HUES64 (cell line): ENCODE measurements at regions not wholly inside any gene's neighbourhood (a gene's known extent, or its start where the extent isn't known, plus 50 kb on each side); places are given as distances from the start of the nearest gene placed in this dataset.

Experiments
- H3K27ac ChIP-seq: 2 replicates; pipeline ENCODE4 v1.7.0; 2013; ENCODE audit warnings: low read depth, low read length, inconsistent platforms
- H3K27me3 ChIP-seq: 2 replicates; pipeline ENCODE4 v1.6.1; 2013; ENCODE audit warnings: mild to moderate bottlenecking, low read length; ENCODE audit not compliant: insufficient read depth
- H3K36me3 ChIP-seq: 2 replicates; pipeline ENCODE4 v1.6.1; 2013; ENCODE audit warnings: mild to moderate bottlenecking, low read length; ENCODE audit not compliant: insufficient read depth
- H3K4me1 ChIP-seq: 2 replicates; pipeline ENCODE4 v1.6.1; 2013; ENCODE audit warnings: mild to moderate bottlenecking, low read length, moderate library complexity; ENCODE audit not compliant: insufficient read depth
- H3K4me3 ChIP-seq: 2 replicates; pipeline ENCODE4 v1.5.1; 2013; ENCODE audit warnings: mild to moderate bottlenecking, low read length, moderate library complexity
- H3K9ac ChIP-seq: 2 replicates; pipeline ENCODE4 v1.6.1; 2013; ENCODE audit warnings: mild to moderate bottlenecking, low read depth, low read length
- H3K9me3 ChIP-seq: 2 replicates; pipeline ENCODE4 v1.6.1; 2013; ENCODE audit warnings: low read depth, low read length; ENCODE audit not compliant: insufficient read depth
- WGBS: fragments of 150-250, 120-280 bp; methylation state at CpG from one replicate; pipeline ENCODE4 v1.1.7; 2013; ENCODE audit warnings: missing lambda C conversion rate; 5-methylcytosine and 5-hydroxymethylcytosine counted together

- H3K4me3 ChIP-seq: no peak overlapping the region
- H3K4me1 ChIP-seq: peaks cover 7% of the 10 kb centered on the region; the same call in 1 of the 2 replicates
- no peak overlapping the region for H3K27ac ChIP-seq
- no peaks in the 10 kb centered on the region for H3K36me3 ChIP-seq
- H3K9me3 ChIP-seq: no peaks in the 10 kb centered on the region
- 85% methylated on average over 2 of the region's 3 CpGs for WGBS
- no peak overlapping the region for H3K9ac ChIP-seq
- no peaks in the 10 kb centered on the region for H3K27me3 ChIP-seq
These were observed 898.5 kb downstream of the DNAH5 start for GRCh38 chr5:13045897-13046551.

- Histone ChIP-seq H3K4me1 (no peaks in the 10 kb centered on the region), H3K27ac (no peak overlapping the region), H3K27me3 (no peaks in the 10 kb centered on the region), H3K9me3 (no peaks in the 10 kb centered on the region), H3K4me3 (no peak overlapping the region), H3K9ac (no peak overlapping the region), H3K36me3 (no peaks in the 10 kb centered on the region)
- no CpG with 5 or more reads among the region's 2 CpGs for WGBS
These were observed 910.4 kb downstream of the DNAH5 start for GRCh38 chr5:13034061-13034460.

GRCh38 chr5:13029211-13029610 is 915.3 kb downstream of the DNAH5 start:
- H3K27me3 ChIP-seq: no peaks in the 10 kb centered on the region
- H3K4me1 ChIP-seq: no peaks in the 10 kb centered on the region
- no peak overlapping the region for H3K9ac ChIP-seq
- no peaks in the 10 kb centered on the region for H3K36me3 ChIP-seq
- no peak overlapping the region for H3K27ac ChIP-seq
- no peak overlapping the region for H3K4me3 ChIP-seq
- no peaks in the 10 kb centered on the region for H3K9me3 ChIP-seq
- WGBS: 89% methylated on average over 1 of the region's 1 CpG

GRCh38 chr5:13027874-13028273 is 916.6 kb downstream of the DNAH5 start:
- Histone ChIP-seq H3K27ac (no peak overlapping the region), H3K36me3 (no peaks in the 10 kb centered on the region), H3K4me3 (no peak overlapping the region), H3K9ac (no peak overlapping the region), H3K27me3 (no peaks in the 10 kb centered on the region), H3K4me1 (no peaks in the 10 kb centered on the region), H3K9me3 (no peaks in the 10 kb centered on the region)
- WGBS: 97% methylated on average over 3 of the region's 4 CpGs

GRCh38 chr5:13019729-13020128 is 924.8 kb downstream of the DNAH5 start:
- no peaks in the 10 kb centered on the region for H3K36me3 ChIP-seq
- no peaks in the 10 kb centered on the region for H3K9me3 ChIP-seq
- no peak overlapping the region for H3K4me3 ChIP-seq
- H3K27me3 ChIP-seq: no peaks in the 10 kb centered on the region
- no peaks in the 10 kb centered on the region for H3K4me1 ChIP-seq
- H3K27ac ChIP-seq: no peak overlapping the region
- no peak overlapping the region for H3K9ac ChIP-seq
- 0% methylated on average over 1 of the region's 1 CpG for WGBS

- no peak overlapping the region for H3K27ac ChIP-seq
- H3K4me1 ChIP-seq: no peaks in the 10 kb centered on the region
- no peak overlapping the region for H3K4me3 ChIP-seq
- WGBS: no CpG with 5 or more reads among the region's 1 CpG
- no peaks in the 10 kb centered on the region for H3K9me3 ChIP-seq
- no peaks in the 10 kb centered on the region for H3K27me3 ChIP-seq
- no peak overlapping the region for H3K9ac ChIP-seq
- H3K36me3 ChIP-seq: no peaks in the 10 kb centered on the region
These were observed 941.0 kb downstream of the DNAH5 start for GRCh38 chr5:13003457-13003856.

- Histone ChIP-seq H3K9me3 (no peaks in the 10 kb centered on the region), H3K4me1 (no peaks in the 10 kb centered on the region), H3K36me3 (no peaks in the 10 kb centered on the region), H3K4me3 (no peak overlapping the region), H3K27ac (no peak overlapping the region), H3K27me3 (no peaks in the 10 kb centered on the region), H3K9ac (no peak overlapping the region)
- 96% methylated on average over 5 of the region's 5 CpGs for WGBS
These were observed 944.8 kb downstream of the DNAH5 start for GRCh38 chr5:12999667-13000066.

- no peaks in the 10 kb centered on the region for H3K36me3 ChIP-seq
- no peaks in the 10 kb centered on the region for H3K4me1 ChIP-seq
- no peak overlapping the region for H3K4me3 ChIP-seq
- H3K27ac ChIP-seq: no peak overlapping the region
- no peaks in the 10 kb centered on the region for H3K27me3 ChIP-seq
- no peaks in the 10 kb centered on the region for H3K9me3 ChIP-seq
- WGBS: 98% methylated on average over 4 of the region's 4 CpGs
- no peak overlapping the region for H3K9ac ChIP-seq
These were observed 959.3 kb downstream of the DNAH5 start for GRCh38 chr5:12985142-12985541.

GRCh38 chr5:12974856-12975255 is 969.6 kb downstream of the DNAH5 start:
- Histone ChIP-seq H3K4me1 (no peaks in the 10 kb centered on the region), H3K9me3 (no peaks in the 10 kb centered on the region), H3K36me3 (no peaks in the 10 kb centered on the region), H3K4me3 (no peak overlapping the region), H3K27ac (no peak overlapping the region), H3K27me3 (no peaks in the 10 kb centered on the region), H3K9ac (no peak overlapping the region)
- WGBS: 96% methylated on average over 3 of the region's 3 CpGs

GRCh38 chr5:12965804-12966203 is 978.7 kb downstream of the DNAH5 start:
- Histone ChIP-seq H3K27me3 (no peaks in the 10 kb centered on the region), H3K4me1 (no peaks in the 10 kb centered on the region), H3K27ac (no peak overlapping the region), H3K9ac (no peak overlapping the region), H3K4me3 (no peak overlapping the region), H3K36me3 (no peaks in the 10 kb centered on the region), H3K9me3 (no peaks in the 10 kb centered on the region)
- WGBS: 100% methylated on average over 2 of the region's 4 CpGs

GRCh38 chr5:12959713-12960112 is 984.8 kb downstream of the DNAH5 start:
- Histone ChIP-seq H3K36me3 (no peaks in the 10 kb centered on the region), H3K4me1 (peaks cover 17% of the 10 kb centered on the region), H3K9me3 (no peaks in the 10 kb centered on the region), H3K4me3 (no peak overlapping the region), H3K27ac (no peak overlapping the region), H3K27me3 (no peaks in the 10 kb centered on the region), H3K9ac (no peak overlapping the region)
- WGBS: 88% methylated on average over 1 of the region's 1 CpG

GRCh38 chr5:12952409-12952808 is 992.1 kb downstream of the DNAH5 start:
- H3K9ac ChIP-seq: no peak overlapping the region

More at GRCh38 chr5:12952409-12952808, 992.1 kb downstream of the DNAH5 start:
- H3K4me3 ChIP-seq: no peak overlapping the region
- no peaks in the 10 kb centered on the region for H3K27me3 ChIP-seq
- no peaks in the 10 kb centered on the region for H3K9me3 ChIP-seq
- no peak overlapping the region for H3K27ac ChIP-seq
- WGBS: no CpG with 5 or more reads among the region's 2 CpGs
- H3K4me1 ChIP-seq: peaks cover 8% of the 10 kb centered on the region
- H3K36me3 ChIP-seq: no peaks in the 10 kb centered on the region
